HG03521 (cell line): ENCODE measurements at regions not wholly inside any gene's neighbourhood (a gene's known extent, or its start where the extent isn't known, plus 50 kb on each side); places are given as distances from the start of the nearest gene placed in this dataset.
"Not testable (repeated sequence)": the region's sequence is repeated elsewhere in the genome, so short reads cannot be mapped to it uniquely, and the experiment has no call there.

Source experiments
- ATAC-seq: cut with Tn5 transposase; IDR thresholded peaks from one replicate; pipeline ENCODE4 v1.9.1; 2021; ENCODE audit warnings: mild to moderate bottlenecking, moderate library complexity; ENCODE audit not compliant: unreplicated experiment

DNA sequence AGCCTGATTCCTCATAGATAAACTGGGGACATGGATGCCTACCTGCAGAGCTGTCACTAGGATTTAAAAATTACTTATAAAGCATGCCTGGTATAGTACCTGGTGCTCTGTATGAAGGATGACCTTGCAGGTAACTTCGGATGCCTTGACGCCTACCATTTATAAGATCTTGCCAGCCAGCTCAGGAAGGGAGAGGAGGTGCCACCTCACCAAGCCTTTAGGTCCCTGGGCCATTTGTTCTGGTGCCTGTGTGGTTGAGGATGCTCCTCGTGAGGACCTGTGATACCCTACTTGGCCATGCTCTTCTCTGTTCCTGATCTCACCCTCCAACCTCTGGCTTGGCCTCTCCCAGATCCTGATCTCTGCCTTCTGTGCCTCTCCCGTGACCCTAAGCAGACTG is 85.2 kb downstream of the FDX1 start:
- ATAC-seq: no peak

DNA sequence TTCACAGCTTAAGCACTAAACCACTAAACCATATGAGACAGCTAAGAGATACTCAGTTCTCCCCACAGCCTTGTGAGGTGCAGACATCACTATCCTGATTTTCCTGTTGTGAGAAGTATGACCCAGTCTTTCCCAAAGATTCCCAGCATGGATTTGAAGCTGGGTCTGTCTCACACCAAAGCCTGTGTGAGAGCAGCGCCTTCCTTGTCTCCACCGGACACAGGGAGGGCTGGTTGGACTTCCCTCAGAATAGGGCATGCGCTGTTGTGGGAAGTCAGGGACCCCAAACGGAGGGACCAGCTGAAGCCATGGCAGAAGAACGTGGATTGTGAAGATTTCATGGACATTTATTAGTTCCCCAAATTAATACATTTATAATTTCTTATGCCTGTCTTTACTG is 87.6 kb downstream of the FDX1 start:
- not testable (repeated sequence) for ATAC-seq

DNA sequence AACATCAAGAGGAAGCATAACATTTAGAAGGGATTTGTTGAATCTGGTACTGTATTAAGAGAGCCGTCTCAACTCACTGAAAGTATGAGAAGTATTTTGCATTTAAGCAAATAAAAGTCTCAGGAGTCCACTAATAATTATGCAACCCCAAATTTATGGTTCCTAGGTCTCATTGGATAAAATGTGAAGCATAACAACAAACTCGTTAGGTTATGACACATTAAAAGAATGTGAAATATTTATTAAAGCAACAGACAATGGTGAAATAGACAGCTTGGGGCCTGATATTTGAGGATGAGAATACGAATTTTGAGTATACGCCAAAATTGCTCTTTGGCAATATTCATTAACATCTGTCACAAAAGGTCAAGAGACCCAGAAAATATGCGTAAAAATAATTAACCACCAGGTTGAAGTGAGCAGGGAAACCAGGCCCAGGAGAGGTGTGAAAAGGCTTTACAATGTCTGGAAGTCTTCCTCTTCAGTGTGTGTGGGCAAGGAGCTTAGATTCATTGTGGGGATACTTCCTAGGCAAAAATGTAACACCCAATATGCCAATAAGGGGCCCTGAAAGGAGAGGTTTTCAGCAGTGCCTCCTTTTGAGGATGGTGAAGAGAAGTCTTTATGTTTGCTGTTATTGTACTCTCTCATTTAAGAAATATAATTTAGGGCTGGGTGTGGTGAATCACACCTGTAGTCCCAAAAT is 89.2 kb downstream of the FDX1 start:
- ATAC-seq: no peak

DNA sequence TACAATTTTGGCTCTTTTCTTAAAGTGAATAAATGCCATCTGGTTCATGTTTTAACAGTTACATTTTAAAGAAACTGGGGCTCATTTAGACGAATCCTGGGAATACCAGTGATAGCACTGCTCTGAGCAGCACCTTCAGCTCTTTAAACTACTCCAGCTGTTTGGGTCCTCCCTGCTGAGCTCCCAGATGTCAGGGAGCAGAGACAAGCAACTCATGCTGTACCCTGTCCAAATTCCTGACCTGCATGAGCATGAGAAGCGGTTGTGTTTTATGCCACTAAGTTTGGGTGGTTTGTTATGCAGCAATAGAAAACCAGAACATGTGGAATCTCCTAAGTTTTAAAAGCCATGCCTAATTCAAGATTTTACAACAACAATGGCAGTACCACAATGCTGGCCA is 90.0 kb downstream of the FDX1 start:
- ATAC-seq: no peak

DNA sequence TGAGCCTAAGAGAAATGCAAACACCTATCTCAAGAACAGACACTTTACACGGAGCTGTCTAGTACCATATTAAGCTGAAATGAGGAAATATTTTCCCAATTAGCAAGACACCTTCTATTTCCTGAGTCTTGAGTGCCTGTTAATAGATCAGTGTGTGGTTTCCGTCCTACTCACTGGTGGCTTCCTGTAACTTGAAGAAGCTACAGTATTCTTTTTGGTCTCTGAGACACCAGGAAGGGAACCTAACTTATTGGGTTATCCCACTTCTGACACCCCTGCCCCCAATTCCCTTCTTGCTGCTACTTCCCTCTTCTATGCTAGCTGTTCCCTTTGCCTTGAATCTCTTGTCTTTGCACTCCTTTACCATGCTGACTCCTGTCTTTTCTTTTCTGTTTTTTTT is 92.7 kb downstream of the FDX1 start:
- no peak for ATAC-seq

DNA sequence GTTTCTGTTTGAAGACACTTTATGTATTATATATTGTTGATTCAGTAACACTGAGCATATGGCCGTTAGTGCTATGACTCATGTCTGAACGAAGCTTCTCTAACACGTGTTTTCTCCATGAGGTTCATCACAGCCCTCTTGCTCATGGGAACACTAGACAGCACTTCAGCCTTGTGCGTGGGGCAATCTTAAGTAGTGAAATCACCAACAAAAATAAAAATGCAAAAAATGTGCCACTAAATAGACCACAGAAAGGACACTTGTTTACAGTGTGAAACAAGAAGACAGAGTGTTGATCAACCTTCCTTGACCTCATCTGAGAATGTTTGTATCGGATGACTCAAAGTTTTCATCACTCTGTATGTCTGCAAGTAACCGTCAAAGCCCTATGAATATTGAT is 94.5 kb downstream of the FDX1 start:
- ATAC-seq: no peak

DNA sequence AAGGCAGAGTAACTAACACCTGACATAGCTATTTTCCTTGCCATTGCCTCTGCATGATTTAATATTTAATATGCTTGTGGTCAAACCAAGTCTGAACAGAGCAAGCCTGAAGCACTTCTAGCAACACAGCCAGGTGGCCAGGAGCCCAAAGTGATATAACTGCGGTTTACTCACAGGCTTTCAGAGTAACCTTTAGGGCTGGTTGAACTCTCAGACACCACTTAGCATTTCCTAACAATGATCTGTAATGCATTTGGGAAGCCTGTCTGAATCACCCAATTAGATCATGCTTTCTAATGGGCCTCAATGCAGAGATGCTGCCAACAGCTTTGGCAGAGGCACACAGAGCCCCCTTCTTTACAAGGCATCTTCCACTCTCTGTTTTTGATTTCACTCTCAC is 96.1 kb downstream of the FDX1 start:
- peak; percentile 81 for ATAC-seq

DNA sequence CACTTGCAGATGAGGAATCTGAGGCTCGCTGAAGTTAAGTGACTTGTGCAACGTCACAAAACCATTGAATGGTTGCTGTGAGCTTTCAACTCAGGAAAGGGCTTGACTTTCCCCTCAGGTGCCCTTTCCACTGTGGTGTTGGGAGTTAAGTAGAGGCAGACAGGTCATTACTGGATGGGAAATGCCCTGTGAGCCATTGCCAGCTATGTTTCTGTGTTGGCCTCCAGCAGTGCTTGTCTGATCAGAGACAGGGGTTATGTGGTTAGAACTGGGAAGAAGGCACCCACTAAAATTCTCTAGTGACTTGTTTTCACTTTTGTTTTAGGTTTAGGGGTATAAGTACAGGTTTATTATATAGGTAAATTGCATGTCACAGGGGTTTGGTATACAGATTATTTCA is 96.6 kb downstream of the FDX1 start:
- ATAC-seq: peak; percentile 58
